GM12878 (cell line): ENCODE measurements at regions not wholly inside any gene's neighbourhood (a gene's known extent, or its start where the extent isn't known, plus 50 kb on each side); places are given as distances from the start of the nearest gene placed in this dataset.

ENCODE experiments used
- BACH1 ChIP-seq: fragments of 450-650 bp; IDR thresholded peaks from 2 replicates; pipeline ENCODE4 v1.6.1; 2017; ENCODE audit warnings: mild to moderate bottlenecking, borderline replicate concordance
- CBFB ChIP-seq: IDR thresholded peaks from 2 replicates; pipeline ENCODE4 v1.6.1; 2016; ENCODE audit warnings: antibody characterized with exemption, low read depth
- MTA3 ChIP-seq: IDR thresholded peaks from 2 replicates; pipeline ENCODE4 v1.6.1; 2012; ENCODE audit warnings: low read length, inconsistent platforms, borderline replicate concordance
- NRF1 ChIP-seq: conservative IDR thresholded peaks from 2 replicates; pipeline ENCODE4 v1.6.1; 2011; ENCODE audit warnings: mild to moderate bottlenecking, low read depth, low read length, improper control_type of control experiment
- SKIL ChIP-seq: fragments of 450-650 bp; IDR thresholded peaks from 2 replicates; pipeline ENCODE4 v1.6.1; 2017; ENCODE audit warnings: mild to moderate bottlenecking, low read depth, inconsistent platforms; ENCODE audit not compliant: poor library complexity, severe bottlenecking
- SMAD5 ChIP-seq: IDR thresholded peaks from 2 replicates; pipeline ENCODE4 v1.6.1; 2016; ENCODE audit warnings: antibody characterized with exemption, low read depth
- ZNF24 ChIP-seq: fragments of 450-650 bp; IDR thresholded peaks from 2 replicates; pipeline ENCODE4 v1.6.1; 2017; ENCODE audit warnings: antibody characterized with exemption, mild to moderate bottlenecking
- ZNF687 ChIP-seq: fragments of 450-650 bp; IDR thresholded peaks from 2 replicates; pipeline ENCODE4 v1.6.1; 2017; ENCODE audit warnings: mild to moderate bottlenecking, moderate library complexity
- TF ChIP-seq, protein P1 (sequence below): fragments of 450-650 bp; IDR thresholded peaks from 2 replicates; pipeline ENCODE4 v1.6.1; 2017; ENCODE audit warnings: antibody characterized with exemption, mild to moderate bottlenecking, moderate library complexity
- TF ChIP-seq, protein P2 (sequence below): fragments of 150-350 bp; IDR thresholded peaks from 2 replicates; pipeline ENCODE4 v1.6.1; 2016; ENCODE audit warnings: low read depth, low read length

DNA sequence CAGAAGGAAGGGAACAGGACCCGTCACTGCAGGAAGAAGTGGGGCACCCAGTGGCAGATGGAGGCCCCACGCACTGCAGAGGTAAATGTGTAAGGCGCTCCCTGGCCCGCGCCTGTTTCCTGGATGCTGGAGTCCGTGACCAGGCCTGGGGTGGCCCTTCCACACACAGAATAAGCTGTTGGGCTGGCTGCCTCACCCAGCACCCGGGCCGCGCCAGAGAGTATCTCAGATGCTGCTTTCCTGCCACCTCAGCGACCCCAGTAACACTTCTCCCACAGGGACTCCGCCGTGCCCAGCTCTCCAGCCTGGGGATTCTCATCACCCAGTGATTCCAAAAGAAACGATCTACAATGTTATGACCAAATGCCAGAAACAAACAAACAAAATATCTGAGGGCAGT lies 1993.1 kb downstream of the TP53TG3F start (continued):
- no peak for TF ChIP-seq ZNF687
- no peak for TF ChIP-seq ZNF24
- no peak for TF ChIP-seq SKIL
- TF ChIP-seq CBFB = no peak
- TF ChIP-seq NRF1 = no peak
- TF ChIP-seq SMAD5 = no peak
- TF ChIP-seq, protein P1, sequence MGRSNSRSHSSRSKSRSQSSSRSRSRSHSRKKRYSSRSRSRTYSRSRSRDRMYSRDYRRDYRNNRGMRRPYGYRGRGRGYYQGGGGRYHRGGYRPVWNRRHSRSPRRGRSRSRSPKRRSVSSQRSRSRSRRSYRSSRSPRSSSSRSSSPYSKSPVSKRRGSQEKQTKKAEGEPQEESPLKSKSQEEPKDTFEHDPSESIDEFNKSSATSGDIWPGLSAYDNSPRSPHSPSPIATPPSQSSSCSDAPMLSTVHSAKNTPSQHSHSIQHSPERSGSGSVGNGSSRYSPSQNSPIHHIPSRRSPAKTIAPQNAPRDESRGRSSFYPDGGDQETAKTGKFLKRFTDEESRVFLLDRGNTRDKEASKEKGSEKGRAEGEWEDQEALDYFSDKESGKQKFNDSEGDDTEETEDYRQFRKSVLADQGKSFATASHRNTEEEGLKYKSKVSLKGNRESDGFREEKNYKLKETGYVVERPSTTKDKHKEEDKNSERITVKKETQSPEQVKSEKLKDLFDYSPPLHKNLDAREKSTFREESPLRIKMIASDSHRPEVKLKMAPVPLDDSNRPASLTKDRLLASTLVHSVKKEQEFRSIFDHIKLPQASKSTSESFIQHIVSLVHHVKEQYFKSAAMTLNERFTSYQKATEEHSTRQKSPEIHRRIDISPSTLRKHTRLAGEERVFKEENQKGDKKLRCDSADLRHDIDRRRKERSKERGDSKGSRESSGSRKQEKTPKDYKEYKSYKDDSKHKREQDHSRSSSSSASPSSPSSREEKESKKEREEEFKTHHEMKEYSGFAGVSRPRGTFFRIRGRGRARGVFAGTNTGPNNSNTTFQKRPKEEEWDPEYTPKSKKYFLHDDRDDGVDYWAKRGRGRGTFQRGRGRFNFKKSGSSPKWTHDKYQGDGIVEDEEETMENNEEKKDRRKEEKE = no peak
- TF ChIP-seq MTA3 = no peak
- TF ChIP-seq BACH1 = no peak
- TF ChIP-seq, protein P2, sequence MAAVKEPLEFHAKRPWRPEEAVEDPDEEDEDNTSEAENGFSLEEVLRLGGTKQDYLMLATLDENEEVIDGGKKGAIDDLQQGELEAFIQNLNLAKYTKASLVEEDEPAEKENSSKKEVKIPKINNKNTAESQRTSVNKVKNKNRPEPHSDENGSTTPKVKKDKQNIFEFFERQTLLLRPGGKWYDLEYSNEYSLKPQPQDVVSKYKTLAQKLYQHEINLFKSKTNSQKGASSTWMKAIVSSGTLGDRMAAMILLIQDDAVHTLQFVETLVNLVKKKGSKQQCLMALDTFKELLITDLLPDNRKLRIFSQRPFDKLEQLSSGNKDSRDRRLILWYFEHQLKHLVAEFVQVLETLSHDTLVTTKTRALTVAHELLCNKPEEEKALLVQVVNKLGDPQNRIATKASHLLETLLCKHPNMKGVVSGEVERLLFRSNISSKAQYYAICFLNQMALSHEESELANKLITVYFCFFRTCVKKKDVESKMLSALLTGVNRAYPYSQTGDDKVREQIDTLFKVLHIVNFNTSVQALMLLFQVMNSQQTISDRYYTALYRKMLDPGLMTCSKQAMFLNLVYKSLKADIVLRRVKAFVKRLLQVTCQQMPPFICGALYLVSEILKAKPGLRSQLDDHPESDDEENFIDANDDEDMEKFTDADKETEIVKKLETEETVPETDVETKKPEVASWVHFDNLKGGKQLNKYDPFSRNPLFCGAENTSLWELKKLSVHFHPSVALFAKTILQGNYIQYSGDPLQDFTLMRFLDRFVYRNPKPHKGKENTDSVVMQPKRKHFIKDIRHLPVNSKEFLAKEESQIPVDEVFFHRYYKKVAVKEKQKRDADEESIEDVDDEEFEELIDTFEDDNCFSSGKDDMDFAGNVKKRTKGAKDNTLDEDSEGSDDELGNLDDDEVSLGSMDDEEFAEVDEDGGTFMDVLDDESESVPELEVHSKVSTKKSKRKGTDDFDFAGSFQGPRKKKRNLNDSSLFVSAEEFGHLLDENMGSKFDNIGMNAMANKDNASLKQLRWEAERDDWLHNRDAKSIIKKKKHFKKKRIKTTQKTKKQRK = no peak
